ENCODE measurements at regions not wholly inside any gene's neighbourhood (a gene's known extent, or its start where the extent isn't known, plus 50 kb on each side); places are given as distances from the start of the nearest gene placed in this dataset.

- H3K4me3 ChIP-seq (ENCODE audit: low read depth, low read length), result no peak overlapping the region
- TF ChIP-seq CTCF (IDR thresholded peaks at IDR 0.05; ENCODE audit: low read depth, low read length), result no peak
Observed at GRCh38 chr1:237953238-237953637, 62.5 kb upstream of the ZP4 start.

Data from WI38 (cell line).